ENCODE measurements at regions not wholly inside any gene's neighbourhood (a gene's known extent, or its start where the extent isn't known, plus 50 kb on each side); places are given as distances from the start of the nearest gene placed in this dataset.

DNA sequence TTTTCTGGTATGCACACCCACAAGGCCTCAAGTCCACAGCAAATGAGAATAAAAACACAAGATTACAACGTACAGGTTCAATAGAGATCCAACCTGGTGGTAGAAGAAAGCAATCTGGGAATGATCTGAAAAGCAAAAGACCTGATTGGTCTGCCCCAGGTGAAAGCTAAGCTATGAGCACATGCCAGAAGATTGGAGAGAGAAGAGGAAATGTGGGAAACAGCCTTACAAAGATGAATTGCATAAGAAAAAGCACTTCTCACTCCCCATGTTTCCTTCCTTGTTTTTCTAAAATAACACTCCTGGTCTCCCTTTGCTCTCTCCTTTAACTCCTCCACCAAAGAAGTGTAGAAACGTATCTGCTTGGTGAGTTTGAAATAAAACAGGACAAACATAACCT is 77.3 kb upstream of the ANO6 start:
- TF ChIP-seq, protein P1, sequence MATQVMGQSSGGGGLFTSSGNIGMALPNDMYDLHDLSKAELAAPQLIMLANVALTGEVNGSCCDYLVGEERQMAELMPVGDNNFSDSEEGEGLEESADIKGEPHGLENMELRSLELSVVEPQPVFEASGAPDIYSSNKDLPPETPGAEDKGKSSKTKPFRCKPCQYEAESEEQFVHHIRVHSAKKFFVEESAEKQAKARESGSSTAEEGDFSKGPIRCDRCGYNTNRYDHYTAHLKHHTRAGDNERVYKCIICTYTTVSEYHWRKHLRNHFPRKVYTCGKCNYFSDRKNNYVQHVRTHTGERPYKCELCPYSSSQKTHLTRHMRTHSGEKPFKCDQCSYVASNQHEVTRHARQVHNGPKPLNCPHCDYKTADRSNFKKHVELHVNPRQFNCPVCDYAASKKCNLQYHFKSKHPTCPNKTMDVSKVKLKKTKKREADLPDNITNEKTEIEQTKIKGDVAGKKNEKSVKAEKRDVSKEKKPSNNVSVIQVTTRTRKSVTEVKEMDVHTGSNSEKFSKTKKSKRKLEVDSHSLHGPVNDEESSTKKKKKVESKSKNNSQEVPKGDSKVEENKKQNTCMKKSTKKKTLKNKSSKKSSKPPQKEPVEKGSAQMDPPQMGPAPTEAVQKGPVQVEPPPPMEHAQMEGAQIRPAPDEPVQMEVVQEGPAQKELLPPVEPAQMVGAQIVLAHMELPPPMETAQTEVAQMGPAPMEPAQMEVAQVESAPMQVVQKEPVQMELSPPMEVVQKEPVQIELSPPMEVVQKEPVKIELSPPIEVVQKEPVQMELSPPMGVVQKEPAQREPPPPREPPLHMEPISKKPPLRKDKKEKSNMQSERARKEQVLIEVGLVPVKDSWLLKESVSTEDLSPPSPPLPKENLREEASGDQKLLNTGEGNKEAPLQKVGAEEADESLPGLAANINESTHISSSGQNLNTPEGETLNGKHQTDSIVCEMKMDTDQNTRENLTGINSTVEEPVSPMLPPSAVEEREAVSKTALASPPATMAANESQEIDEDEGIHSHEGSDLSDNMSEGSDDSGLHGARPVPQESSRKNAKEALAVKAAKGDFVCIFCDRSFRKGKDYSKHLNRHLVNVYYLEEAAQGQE (IDR thresholded peaks at IDR 0.05; ENCODE audit: low read depth) = no peak
- TF ChIP-seq TEAD4 (IDR thresholded peaks at IDR 0.05) (no peak), ZBTB7A (IDR thresholded peaks at IDR 0.05; ENCODE audit: low read depth) (no peak), FOXM1 (IDR thresholded peaks at IDR 0.05; ENCODE audit: borderline replicate concordance, low read depth) (no peak), NFIC (IDR thresholded peaks at IDR 0.05) (no peak), EP300 (IDR thresholded peaks at IDR 0.05; ENCODE audit: borderline replicate concordance) (no peak), YY1 (IDR thresholded peaks at IDR 0.05; ENCODE audit: low read depth) (no peak), RAD21 (IDR thresholded peaks at IDR 0.05; ENCODE audit: low read depth) (no peak), EGR1 (IDR thresholded peaks at IDR 0.05) (no peak), CREB1 (IDR thresholded peaks at IDR 0.05; ENCODE audit: low read depth) (no peak), TCF12 (IDR thresholded peaks at IDR 0.05; ENCODE audit: low read depth) (no peak)
- TF ChIP-seq, protein P2, sequence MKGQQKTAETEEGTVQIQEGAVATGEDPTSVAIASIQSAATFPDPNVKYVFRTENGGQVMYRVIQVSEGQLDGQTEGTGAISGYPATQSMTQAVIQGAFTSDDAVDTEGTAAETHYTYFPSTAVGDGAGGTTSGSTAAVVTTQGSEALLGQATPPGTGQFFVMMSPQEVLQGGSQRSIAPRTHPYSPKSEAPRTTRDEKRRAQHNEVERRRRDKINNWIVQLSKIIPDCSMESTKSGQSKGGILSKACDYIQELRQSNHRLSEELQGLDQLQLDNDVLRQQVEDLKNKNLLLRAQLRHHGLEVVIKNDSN (IDR thresholded peaks at IDR 0.05) = no peak
- TF ChIP-seq, protein P3, sequence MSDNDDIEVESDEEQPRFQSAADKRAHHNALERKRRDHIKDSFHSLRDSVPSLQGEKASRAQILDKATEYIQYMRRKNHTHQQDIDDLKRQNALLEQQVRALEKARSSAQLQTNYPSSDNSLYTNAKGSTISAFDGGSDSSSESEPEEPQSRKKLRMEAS (IDR thresholded peaks at IDR 0.05) = no peak

DNA sequence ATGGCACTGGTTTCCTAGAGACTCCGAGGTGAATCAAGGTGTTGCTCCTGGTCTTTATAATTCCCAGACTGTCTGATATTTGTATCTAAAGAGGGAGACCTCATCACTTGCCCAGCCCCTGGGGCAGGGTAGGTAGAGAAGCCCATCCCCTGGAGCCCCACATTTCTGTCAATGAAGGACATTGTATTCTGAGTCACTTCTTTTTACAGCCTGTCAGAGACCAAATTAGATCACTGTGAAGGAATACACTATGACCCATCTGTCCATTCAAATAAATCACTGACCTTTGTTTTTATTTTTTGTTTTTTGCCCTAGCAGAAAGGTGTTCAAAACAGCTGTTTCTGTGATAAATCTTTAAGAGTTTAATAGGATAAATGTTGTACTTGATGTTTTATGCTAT is 67.9 kb upstream of the ANO6 start:
- TF ChIP-seq ZBTB7A (IDR thresholded peaks at IDR 0.05; ENCODE audit: low read depth) (no peak), CREB1 (IDR thresholded peaks at IDR 0.05; ENCODE audit: low read depth) (no peak), RAD21 (IDR thresholded peaks at IDR 0.05; ENCODE audit: low read depth) (no peak), EP300 (IDR thresholded peaks at IDR 0.05; ENCODE audit: borderline replicate concordance) (no peak), CEBPB (IDR thresholded peaks at IDR 0.05) (no peak), YY1 (IDR thresholded peaks at IDR 0.05; ENCODE audit: low read depth) (no peak), NFIC (IDR thresholded peaks at IDR 0.05) (no peak), EGR1 (IDR thresholded peaks at IDR 0.05) (no peak), TEAD4 (IDR thresholded peaks at IDR 0.05) (no peak), FOXM1 (IDR thresholded peaks at IDR 0.05; ENCODE audit: borderline replicate concordance, low read depth) (no peak), TCF12 (IDR thresholded peaks at IDR 0.05; ENCODE audit: low read depth) (no peak)
- TF ChIP-seq, protein P1 (IDR thresholded peaks at IDR 0.05; ENCODE audit: low read depth) = no peak
- TF ChIP-seq, protein P3 (IDR thresholded peaks at IDR 0.05) = no peak
- TF ChIP-seq, protein P2 (IDR thresholded peaks at IDR 0.05) = no peak

DNA sequence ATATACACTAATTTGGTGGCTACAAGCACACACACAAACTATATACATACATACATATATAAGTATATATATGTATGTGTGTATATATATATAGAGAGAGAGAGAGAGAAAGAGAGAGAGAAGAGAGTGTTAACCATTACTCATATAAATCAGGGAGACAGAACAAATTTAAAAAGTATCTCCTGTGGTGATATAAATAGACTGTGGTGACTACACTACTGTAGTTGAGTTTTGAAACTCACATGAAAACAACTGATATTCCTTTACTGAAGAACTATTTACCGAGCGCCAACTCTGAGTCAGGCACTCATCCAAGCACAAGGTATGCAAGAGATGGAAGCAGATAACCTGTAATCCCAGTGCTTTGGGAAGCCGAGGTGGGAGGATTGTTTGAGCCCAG is 67.3 kb upstream of the ANO6 start:
- TF ChIP-seq, protein P1 (IDR thresholded peaks at IDR 0.05; ENCODE audit: low read depth) = no peak

DNA sequence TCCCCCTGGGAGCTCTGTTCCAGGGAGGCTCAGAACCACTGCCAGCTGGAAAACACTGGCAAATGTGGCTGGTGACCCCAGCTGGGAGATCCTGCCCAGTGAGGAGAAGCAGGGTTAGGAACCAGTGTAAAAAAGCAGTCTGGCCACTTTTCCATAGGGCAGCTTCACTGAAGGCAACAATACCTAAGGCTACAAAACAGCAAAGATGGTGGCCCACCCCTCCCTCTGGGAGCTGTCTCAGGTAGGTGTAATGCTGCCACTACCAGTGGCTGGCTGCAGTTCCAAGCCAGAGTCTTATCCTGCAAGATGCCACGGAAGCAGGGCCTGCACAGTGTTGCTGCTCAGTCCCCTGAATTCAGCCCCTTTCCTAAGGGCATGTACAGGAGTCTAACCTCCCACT is 50.6 kb upstream of the ANO6 start:
- TF ChIP-seq TCF12 (IDR thresholded peaks at IDR 0.05; ENCODE audit: low read depth) (no peak), EP300 (IDR thresholded peaks at IDR 0.05; ENCODE audit: borderline replicate concordance) (no peak)
- TF ChIP-seq, protein P3 (IDR thresholded peaks at IDR 0.05) = no peak
- TF ChIP-seq, protein P1 (IDR thresholded peaks at IDR 0.05; ENCODE audit: low read depth) = peak; percentile 51

Data from Ishikawa (cell line).